ENCODE measurements at regions not wholly inside any gene's neighbourhood (a gene's known extent, or its start where the extent isn't known, plus 50 kb on each side); places are given as distances from the start of the nearest gene placed in this dataset.
"Not testable (repeated sequence)": the region's sequence is repeated elsewhere in the genome, so short reads cannot be mapped to it uniquely, and the experiment has no call there.

- FAIRE-seq (no peak), DNase-seq (ENCODE audit: low read depth) (no peak)
- Histone ChIP-seq H3K36me3 (ENCODE audit: control insufficient read depth, insufficient read depth, low read length) (no peaks in the 10 kb centered on the region), H3K4me3 (ENCODE audit: low read depth, low read length) (no peak overlapping the region), H3K27me3 (ENCODE audit: control insufficient read depth, insufficient read depth, low read length) (no peaks in the 10 kb centered on the region)
- TF ChIP-seq CTCF (IDR thresholded peaks at IDR 0.05; ENCODE audit: insufficient read depth, low read length, severe bottlenecking) = no peak
Measured at GRCh38 chr14:43143106-43143505, 1364.0 kb downstream of the FSCB start.

- FAIRE-seq (no peak), DNase-seq (ENCODE audit: low read depth) (no peak)
- Histone ChIP-seq H3K36me3 (ENCODE audit: control insufficient read depth, insufficient read depth, low read length) (no peaks in the 10 kb centered on the region), H3K27me3 (ENCODE audit: control insufficient read depth, insufficient read depth, low read length) (no peaks in the 10 kb centered on the region), H3K4me3 (ENCODE audit: low read depth, low read length) (no peak overlapping the region)
- TF ChIP-seq CTCF (IDR thresholded peaks at IDR 0.05; ENCODE audit: insufficient read depth, low read length, severe bottlenecking) = no peak
Measured at GRCh38 chr14:43141636-43142191, 1365.4 kb downstream of the FSCB start.

- H3K36me3 ChIP-seq (ENCODE audit: control insufficient read depth, insufficient read depth, low read length) = no peaks in the 10 kb centered on the region
- TF ChIP-seq CTCF (IDR thresholded peaks at IDR 0.05; ENCODE audit: insufficient read depth, low read length, severe bottlenecking) = no peak
- no peak for FAIRE-seq
Measured at GRCh38 chr14:43140453-43140852, 1366.6 kb downstream of the FSCB start.

GRCh38 chr14:43135877-43136411 is 1371.1 kb downstream of the FSCB start:
- Histone ChIP-seq H3K27me3 (ENCODE audit: control insufficient read depth, insufficient read depth, low read length) (no peaks in the 10 kb centered on the region), H3K4me3 (ENCODE audit: low read depth, low read length) (no peak overlapping the region), H3K36me3 (ENCODE audit: control insufficient read depth, insufficient read depth, low read length) (no peaks in the 10 kb centered on the region)
- no peak for TF ChIP-seq CTCF (IDR thresholded peaks at IDR 0.05; ENCODE audit: insufficient read depth, low read length, severe bottlenecking)
- DNase-seq (ENCODE audit: low read depth) = no peak
- no peak for FAIRE-seq

More at GRCh38 chr14:43140453-43140852, 1366.6 kb downstream of the FSCB start:
- Histone ChIP-seq H3K27me3 (ENCODE audit: control insufficient read depth, insufficient read depth, low read length) (no peaks in the 10 kb centered on the region), H3K4me3 (ENCODE audit: low read depth, low read length) (no peak overlapping the region)
- DNase-seq (ENCODE audit: low read depth) = no peak

DNA sequence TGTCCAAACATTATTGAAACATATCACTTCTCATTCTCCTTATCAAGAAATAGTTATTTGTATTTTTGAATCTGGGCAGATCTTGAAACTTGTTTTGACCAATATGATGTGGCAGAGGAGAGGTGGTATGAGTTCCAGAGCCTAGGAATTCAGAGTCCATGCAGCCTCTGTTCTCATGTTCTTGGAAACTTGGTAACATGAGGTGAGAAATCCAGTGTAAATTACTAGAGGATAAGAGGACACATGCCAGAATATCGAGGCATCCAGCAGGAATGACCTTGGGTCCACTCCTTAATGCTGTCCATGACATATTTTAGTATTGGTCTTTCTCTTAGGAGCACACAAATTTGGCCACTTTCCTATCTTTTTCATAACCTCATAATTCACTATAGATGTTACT is 1374.6 kb downstream of the FSCB start:
- Histone ChIP-seq H3K27me3 (ENCODE audit: control insufficient read depth, insufficient read depth, low read length) (no peaks in the 10 kb centered on the region), H3K4me3 (ENCODE audit: low read depth, low read length) (no peak overlapping the region), H3K36me3 (ENCODE audit: control insufficient read depth, insufficient read depth, low read length) (no peaks in the 10 kb centered on the region)
- TF ChIP-seq CTCF (IDR thresholded peaks at IDR 0.05; ENCODE audit: insufficient read depth, low read length, severe bottlenecking) = no peak
- DNase-seq (ENCODE audit: low read depth) (no peak), FAIRE-seq (no peak)

GRCh38 chr14:43128429-43128828 is 1378.7 kb downstream of the FSCB start:
- not testable (repeated sequence) for FAIRE-seq; DNase-seq (ENCODE audit: low read depth); H3K4me3 ChIP-seq (ENCODE audit: low read depth, low read length)

GRCh38 chr14:43127874-43128273 is 1379.2 kb downstream of the FSCB start:
- FAIRE-seq; H3K36me3 ChIP-seq (ENCODE audit: control insufficient read depth, insufficient read depth, low read length); H3K27me3 ChIP-seq (ENCODE audit: control insufficient read depth, insufficient read depth, low read length); H3K4me3 ChIP-seq (ENCODE audit: low read depth, low read length); DNase-seq (ENCODE audit: low read depth): not testable (repeated sequence)

More at GRCh38 chr14:43128429-43128828, 1378.7 kb downstream of the FSCB start:
- H3K27me3 ChIP-seq (ENCODE audit: control insufficient read depth, insufficient read depth, low read length); H3K36me3 ChIP-seq (ENCODE audit: control insufficient read depth, insufficient read depth, low read length): not testable (repeated sequence)
